Astrocyte of the cerebellum (primary cell): ENCODE measurements at regions not wholly inside any gene's neighbourhood (a gene's known extent, or its start where the extent isn't known, plus 50 kb on each side); places are given as distances from the start of the nearest gene placed in this dataset.

Experiments used
- DNase-seq: peaks from one replicate; pipeline ENCODE4 v3.0.0-alpha.2; 2011; ENCODE audit warnings: low read depth
- H3K4me3 ChIP-seq: 2 replicates; pipeline ENCODE4 v1.5.1; 2011; ENCODE audit warnings: mild to moderate bottlenecking, low read depth, low read length, moderate library complexity
- in situ Hi-C: cut with HindIII; loops from 2 replicates; pipeline ENCODE4 v1.10.0; 2017; ENCODE audit warnings: low sequenced_read_pairs
- TF ChIP-seq, protein P1 (sequence below): IDR thresholded peaks from 2 replicates; pipeline ENCODE4 v1.5.1; 2012; ENCODE audit warnings: low read length, low read depth, moderate library complexity, mild to moderate bottlenecking; ENCODE audit errors: missing control alignments

GRCh38 chr12:24152270-24152669, 202.8 kb upstream of the SOX5 start:
- DNase-seq, result no peak
- in situ Hi-C loops, result no loop called here
- TF ChIP-seq, protein P1, sequence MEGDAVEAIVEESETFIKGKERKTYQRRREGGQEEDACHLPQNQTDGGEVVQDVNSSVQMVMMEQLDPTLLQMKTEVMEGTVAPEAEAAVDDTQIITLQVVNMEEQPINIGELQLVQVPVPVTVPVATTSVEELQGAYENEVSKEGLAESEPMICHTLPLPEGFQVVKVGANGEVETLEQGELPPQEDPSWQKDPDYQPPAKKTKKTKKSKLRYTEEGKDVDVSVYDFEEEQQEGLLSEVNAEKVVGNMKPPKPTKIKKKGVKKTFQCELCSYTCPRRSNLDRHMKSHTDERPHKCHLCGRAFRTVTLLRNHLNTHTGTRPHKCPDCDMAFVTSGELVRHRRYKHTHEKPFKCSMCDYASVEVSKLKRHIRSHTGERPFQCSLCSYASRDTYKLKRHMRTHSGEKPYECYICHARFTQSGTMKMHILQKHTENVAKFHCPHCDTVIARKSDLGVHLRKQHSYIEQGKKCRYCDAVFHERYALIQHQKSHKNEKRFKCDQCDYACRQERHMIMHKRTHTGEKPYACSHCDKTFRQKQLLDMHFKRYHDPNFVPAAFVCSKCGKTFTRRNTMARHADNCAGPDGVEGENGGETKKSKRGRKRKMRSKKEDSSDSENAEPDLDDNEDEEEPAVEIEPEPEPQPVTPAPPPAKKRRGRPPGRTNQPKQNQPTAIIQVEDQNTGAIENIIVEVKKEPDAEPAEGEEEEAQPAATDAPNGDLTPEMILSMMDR, result no peak

GRCh38 chr12:24143928-24144327, 194.5 kb upstream of the SOX5 start:
- no peak overlapping the region for H3K4me3 ChIP-seq
- no peak for DNase-seq
- TF ChIP-seq, protein P1, result no peak
- in situ Hi-C loops, result no loop called here

More at GRCh38 chr12:24152270-24152669, 202.8 kb upstream of the SOX5 start:
- H3K4me3 ChIP-seq, result no peak overlapping the region

- TF ChIP-seq, protein P1, result no peak
- no peak for DNase-seq
- no peak overlapping the region for H3K4me3 ChIP-seq
- in situ Hi-C loops, result no loop called here
These were observed 189.6 kb upstream of the SOX5 start for GRCh38 chr12:24139035-24139434.

DNA sequence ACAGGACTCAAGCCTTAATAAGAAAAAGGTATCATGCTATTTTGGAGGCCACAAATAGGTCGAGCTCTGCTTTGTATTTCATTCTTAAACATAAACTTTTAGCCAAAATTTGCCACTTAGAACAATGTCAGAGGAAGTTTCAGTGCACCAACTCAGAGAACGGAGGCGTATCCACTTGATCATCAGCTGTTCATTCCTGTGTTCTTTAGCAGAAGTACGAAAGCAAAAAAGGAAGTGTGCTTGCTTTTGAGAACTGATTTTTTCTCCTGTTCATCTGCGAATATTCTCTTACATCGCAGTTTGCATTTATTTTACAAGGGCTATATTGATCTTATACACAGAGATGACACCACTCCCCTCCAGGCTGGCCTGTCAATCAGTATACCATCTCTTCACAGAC, 188.6 kb upstream of the SOX5 start:
- TF ChIP-seq, protein P1, result no peak
- no peak overlapping the region for H3K4me3 ChIP-seq
- no peak for DNase-seq
- in situ Hi-C loops, result no loop called here

- H3K4me3 ChIP-seq, result no peak overlapping the region
- TF ChIP-seq, protein P1, result no peak
- in situ Hi-C loops, result no loop called here
- no peak for DNase-seq
These were observed 185.8 kb upstream of the SOX5 start for GRCh38 chr12:24135158-24135850.

DNA sequence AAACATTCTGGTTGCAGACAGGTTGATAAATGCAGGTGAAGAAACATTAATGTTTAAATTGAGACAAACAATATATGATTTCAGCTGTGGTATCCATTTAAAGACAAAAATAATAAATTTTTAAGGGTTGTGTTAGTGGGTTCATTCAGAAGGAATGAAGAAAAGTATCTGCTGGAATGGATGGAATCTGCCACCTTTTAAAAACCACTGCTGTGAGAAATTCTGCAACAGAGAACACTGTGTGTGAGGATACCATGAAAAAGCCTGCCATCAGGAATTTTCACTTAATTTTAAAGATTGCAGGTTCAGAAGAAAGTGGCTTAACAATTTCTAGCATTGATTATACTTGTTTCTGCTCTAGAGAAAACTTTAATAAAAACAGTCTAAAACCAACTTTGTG, 184.6 kb upstream of the SOX5 start:
- in situ Hi-C loops, result no loop called here
- H3K4me3 ChIP-seq, result no peak overlapping the region
- DNase-seq, result no peak
- TF ChIP-seq, protein P1, result no peak

DNA sequence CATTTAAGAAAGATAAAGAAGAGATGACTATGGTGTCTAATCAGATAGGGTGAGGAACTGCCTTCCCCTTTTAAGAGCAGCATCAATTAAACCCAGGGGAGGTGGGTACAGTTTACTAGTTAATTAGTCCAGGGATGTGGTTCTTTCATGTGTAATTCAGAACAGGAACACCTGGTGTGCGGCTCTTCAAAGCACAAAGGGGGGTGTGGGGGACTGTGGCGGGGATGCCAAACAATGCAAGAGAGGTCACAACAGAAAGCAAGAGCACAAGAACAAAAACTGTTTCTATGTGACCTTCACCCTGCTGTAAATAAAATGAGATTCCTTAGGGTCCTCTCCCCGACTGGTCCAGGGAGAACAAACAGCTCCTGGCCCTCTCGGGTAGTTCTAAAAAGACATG, 183.9 kb upstream of the SOX5 start:
- TF ChIP-seq, protein P1, result no peak
- no peak overlapping the region for H3K4me3 ChIP-seq
- no peak for DNase-seq
- in situ Hi-C loops, result no loop called here
